Limb (tissue), 2 donors: ENCODE measurements at regions not wholly inside any gene's neighbourhood (a gene's known extent, or its start where the extent isn't known, plus 50 kb on each side); places are given as distances from the start of the nearest gene placed in this dataset.
"Not testable (repeated sequence)": the region's sequence is repeated elsewhere in the genome, so short reads cannot be mapped to it uniquely, and the experiment has no call there.

Source experiments
- DNase-seq, 2 donors: peaks; one replicate each; pipeline ENCODE4 v3.0.0-alpha.2; 2016; ENCODE audit errors: extremely low spot score in 2 of 2

- no peak for DNase-seq
Observed at GRCh38 chr2:56801770-56802169, 618.0 kb downstream of the CCDC85A start.

- no peak for DNase-seq
Observed at GRCh38 chr2:56803596-56803995, 619.8 kb downstream of the CCDC85A start.

- DNase-seq: no peak
Observed at GRCh38 chr2:56806924-56807323, 623.1 kb downstream of the CCDC85A start.

DNA sequence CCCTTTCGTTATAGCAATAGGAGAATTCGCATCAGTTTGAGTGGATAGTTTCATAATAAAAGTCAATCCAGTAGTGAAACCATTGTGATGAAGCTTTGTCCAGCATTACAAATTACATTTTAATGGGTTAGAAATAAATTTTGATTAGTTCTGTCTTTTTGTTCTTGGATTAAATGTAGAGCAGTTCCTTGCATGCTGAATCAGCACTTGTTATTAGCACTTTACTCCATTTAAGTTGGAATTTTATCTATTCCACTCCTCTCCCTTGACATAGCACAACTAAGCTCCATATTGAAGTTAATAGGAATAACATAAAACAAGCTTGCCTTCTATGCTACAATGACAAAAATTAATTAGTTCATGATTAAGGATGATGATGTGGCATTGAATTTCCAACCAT lies 624.1 kb downstream of the CCDC85A start:
- no peak for DNase-seq

DNA sequence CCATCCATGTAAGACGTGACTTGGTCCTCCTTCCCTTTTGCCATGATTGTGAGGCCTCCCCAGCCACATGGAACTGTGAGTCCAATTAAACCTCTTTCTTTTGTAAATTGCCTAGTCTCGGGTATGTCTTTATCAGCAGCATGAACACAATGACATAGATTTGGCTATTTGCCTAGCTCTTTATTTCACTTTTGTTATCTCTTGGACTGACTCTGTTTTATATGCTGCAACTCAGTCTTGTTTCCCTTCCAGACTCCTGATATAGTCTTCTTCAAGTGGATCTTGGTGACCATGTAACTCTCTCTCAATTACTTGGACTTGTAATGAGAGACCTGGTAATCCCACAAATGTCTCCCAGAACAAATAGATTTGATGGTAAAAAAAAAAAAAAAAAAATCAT lies 627.6 kb downstream of the CCDC85A start:
- DNase-seq: no peak

- no peak for DNase-seq
Observed at GRCh38 chr2:56812432-56812831, 628.6 kb downstream of the CCDC85A start.

DNA sequence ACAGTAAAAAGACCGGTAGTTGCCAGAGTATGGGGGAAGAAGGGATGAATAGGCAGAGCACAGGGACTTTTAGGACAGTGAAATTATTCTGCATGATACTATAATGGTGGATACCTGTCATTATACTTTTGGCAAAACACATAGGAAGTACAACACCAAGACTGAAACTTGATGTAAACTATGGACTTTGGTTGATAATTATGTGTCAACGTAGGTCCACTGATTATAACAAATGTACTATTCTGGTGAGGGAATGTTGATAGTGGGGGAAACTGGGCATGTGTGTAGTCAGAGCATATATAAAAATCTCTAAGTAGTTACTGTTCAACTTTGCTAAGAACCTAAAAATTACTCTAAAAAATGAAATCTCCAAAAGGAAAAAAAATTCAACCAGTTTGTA lies 629.7 kb downstream of the CCDC85A start:
- DNase-seq: no peak

GRCh38 chr2:56816666-56817065 lies 632.9 kb downstream of the CCDC85A start:
- no peak for DNase-seq

DNA sequence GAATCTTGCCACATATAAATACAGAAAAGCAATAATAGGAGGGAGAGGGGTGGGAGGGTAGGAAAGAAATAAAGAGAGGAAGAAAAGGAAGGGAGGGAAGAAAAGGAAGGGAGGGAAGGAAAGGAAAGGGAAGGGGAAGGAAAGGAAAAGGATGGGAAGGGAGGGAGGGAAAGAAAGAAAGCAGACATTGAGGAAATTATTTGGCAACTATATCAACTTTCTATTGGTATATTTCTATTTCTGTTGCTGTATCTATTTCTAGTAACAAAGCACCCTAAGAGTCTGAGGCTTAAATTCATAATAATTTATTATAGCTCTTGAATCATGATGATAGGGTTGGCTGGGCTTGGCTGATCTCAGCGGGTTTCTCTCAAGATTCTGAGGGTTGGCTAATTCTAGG lies 648.0 kb downstream of the CCDC85A start:
- DNase-seq: no peak

GRCh38 chr2:56834686-56835085 lies 650.9 kb downstream of the CCDC85A start:
- no peak for DNase-seq

GRCh38 chr2:56840009-56840408 lies 656.2 kb downstream of the CCDC85A start:
- not testable (repeated sequence) for DNase-seq

DNA sequence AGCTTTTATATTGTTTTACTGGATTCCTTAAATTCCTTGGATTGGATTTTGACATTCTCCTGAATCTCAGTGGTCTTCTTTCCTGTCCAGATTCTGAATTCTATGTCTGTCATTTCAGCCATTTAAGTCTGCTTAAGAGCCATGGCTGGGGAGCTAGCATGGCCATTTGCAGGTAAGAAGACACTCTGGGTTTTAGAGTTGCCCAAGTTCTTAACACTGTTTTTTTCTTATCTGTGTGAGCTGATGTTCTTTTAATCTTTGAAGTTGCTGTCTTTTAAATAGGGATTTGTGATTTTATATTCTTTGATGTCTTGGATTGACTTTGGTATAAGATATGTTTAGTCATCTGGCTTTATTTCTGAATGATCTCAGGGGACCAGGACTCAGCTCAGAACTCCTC lies 677.2 kb downstream of the CCDC85A start:
- DNase-seq: no peak

DNA sequence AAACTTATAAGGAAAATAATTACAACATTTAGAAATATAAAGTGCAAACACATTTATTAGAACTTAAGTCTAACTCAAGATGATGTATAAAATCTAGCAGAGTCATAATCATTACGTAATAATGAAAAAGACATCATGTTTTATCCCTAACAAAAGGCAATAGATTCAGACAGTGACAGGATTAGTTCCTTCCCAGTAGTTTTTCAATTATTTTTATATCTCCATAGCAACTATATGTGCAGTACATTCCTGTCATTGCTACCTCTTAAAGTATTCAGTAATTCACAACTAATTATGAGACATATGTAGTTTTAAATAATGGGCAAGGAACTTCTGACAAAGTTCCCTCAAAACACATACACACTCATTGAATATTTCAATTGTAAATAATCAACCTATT lies 687.9 kb downstream of the CCDC85A start:
- DNase-seq: peak in 1 of 2 donors; percentile 9

- no peak for DNase-seq
Observed at GRCh38 chr2:56874717-56875116, 690.9 kb downstream of the CCDC85A start.

- no peak for DNase-seq
Observed at GRCh38 chr2:56889738-56890137, 705.9 kb downstream of the CCDC85A start.

GRCh38 chr2:56892382-56892781 lies 708.6 kb downstream of the CCDC85A start:
- no peak for DNase-seq

- no peak for DNase-seq
Observed at GRCh38 chr2:56898986-56899385, 715.2 kb downstream of the CCDC85A start.

DNA sequence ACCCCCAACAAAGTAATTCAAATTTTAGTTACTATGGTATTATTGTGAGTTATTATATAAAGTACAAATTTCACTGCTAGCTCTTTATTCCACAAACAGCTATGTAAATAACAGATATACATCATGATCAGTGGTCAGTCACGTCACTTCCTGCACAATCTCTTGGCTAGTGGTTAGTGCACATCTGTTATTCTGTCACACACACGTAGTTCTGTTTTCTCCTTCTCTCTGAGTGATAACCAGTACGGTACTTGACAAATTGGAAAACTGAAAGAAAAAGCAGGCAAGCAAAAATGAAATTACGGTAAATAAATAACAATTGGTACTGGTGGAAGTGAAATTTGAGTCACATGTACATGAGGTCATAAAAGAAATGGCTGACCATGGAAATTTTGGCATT lies 728.7 kb downstream of the CCDC85A start:
- DNase-seq: no peak

GRCh38 chr2:56918790-56919189 lies 735.0 kb downstream of the CCDC85A start:
- peak in 1 of 2 donors; percentile 55 for DNase-seq

DNA sequence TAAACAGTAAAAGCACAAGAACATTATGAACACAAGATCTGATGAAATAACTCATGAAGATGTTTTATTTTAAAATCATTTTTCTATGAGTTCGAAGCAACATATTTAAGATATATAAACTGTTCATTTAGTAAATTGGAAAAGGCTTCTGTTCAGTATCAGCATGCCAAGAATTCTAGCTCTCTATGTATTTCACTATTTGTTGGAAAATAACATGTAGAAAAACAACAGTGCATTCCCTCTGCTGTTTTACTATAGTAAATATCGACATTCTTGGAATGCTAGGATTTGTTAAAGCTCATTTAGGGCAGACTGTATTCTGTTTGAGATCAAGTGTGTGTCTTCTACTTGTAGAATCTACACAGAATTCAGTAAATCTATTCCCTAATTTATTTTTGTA lies 750.2 kb downstream of the CCDC85A start:
- DNase-seq: no peak

DNA sequence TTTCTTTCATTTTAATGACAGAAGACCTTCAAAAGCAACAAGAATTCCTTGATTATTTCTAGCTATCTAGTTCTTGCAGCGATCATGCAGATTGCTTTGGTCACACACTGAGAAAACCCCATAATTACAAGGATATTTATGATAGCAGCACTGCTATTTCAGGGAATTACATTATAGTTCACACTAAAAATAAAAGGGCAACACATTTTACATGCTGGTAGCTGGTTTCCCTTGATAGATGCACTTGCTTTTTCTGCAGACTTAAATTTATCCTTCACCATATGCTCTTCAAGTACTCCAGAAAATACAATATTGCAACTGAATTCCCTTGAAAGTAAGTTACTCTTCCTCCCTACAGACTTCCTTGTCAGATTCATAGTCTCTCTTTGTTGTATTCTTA lies 751.1 kb downstream of the CCDC85A start:
- no peak for DNase-seq

GRCh38 chr2:56940054-56940453 lies 756.3 kb downstream of the CCDC85A start:
- DNase-seq: no peak

- DNase-seq: no peak
Observed at GRCh38 chr2:56952871-56953270, 769.1 kb downstream of the CCDC85A start.

- DNase-seq: no peak
Observed at GRCh38 chr2:56960581-56960980, 776.8 kb downstream of the CCDC85A start.
